T-cell (primary cell): ENCODE measurements at regions not wholly inside any gene's neighbourhood (a gene's known extent, or its start where the extent isn't known, plus 50 kb on each side); places are given as distances from the start of the nearest gene placed in this dataset.

ENCODE experiments used
- ATAC-seq, 4 experiments: fragments of 200-7000 bp in 3 of 4; fragments of 150-1000 bp in 1 of 4; cut with Tn5 transposase; replicated peaks in 1 of 4; 1 replicate in 3 of 4; 2 replicates in 1 of 4; pipeline ENCODE4 v1.10.0; 2021; ENCODE audit warnings: moderate library complexity in 3 of 4, mild to moderate bottlenecking in 2 of 4, moderate number of reproducible peaks in 1 of 4
- CTCF ChIA-PET, 2 donors: fragments of 300-600 bp; sonication (Branson Sonifier 250); formaldehyde crosslinking; loops; one replicate each; lab custom pipeline; 2022; ENCODE audit warnings: antibody characterized with exemption in 2 of 2; lab: Charles Lee
- POLR2A ChIA-PET, 2 donors: fragments of 300-600 bp; sonication (Branson Sonifier 250); formaldehyde crosslinking; loops; one replicate each; lab custom pipeline; 2022; ENCODE audit warnings: antibody characterized with exemption in 2 of 2; lab: Charles Lee
- DNase-seq, 35 experiments: peaks; one replicate each; pipeline versions ENCODE4 v3.0.0 to v3.0.0-alpha.2; 2013 to 2023
- H3K27ac ChIP-seq: one replicate; pipeline ENCODE4 v1.5.1; 2013; ENCODE audit warnings: low read length
- H3K27me3 ChIP-seq, 2 experiments: replicated peaks in 1 of 2; 1 replicate in 1 of 2; 2 replicates in 1 of 2; pipeline versions ENCODE4 v1.6.1 to v1.7.0; 2013; ENCODE audit warnings: low read length in 1 of 2, mixed read lengths in 1 of 2; ENCODE audit not compliant: control insufficient read depth in 2 of 2, insufficient read depth in 2 of 2; ENCODE audit errors: extremely low read depth in 1 of 2
- H3K36me3 ChIP-seq, 2 donors: 1 replicate in 1 of 2; 2 replicates in 1 of 2; pipeline versions ENCODE4 v1.6.1 to v1.7.0; 2013; ENCODE audit warnings: low read length in 1 of 2; ENCODE audit not compliant: control insufficient read depth in 2 of 2, insufficient read depth in 1 of 2; ENCODE audit errors: extremely low read depth in 1 of 2
- H3K4me1 ChIP-seq, 2 experiments: 1 replicate in 1 of 2; 2 replicates in 1 of 2; pipeline versions ENCODE4 v1.6.1 to v1.7.0; 2013; ENCODE audit warnings: low read length in 2 of 2, mixed read lengths in 1 of 2; ENCODE audit not compliant: insufficient read depth in 2 of 2, control insufficient read depth in 1 of 2; ENCODE audit errors: extremely low read depth in 1 of 2
- H3K4me3 ChIP-seq, 2 donors: 1 replicate in 1 of 2; 2 replicates in 1 of 2; pipeline versions ENCODE4 v1.5.1 to v1.7.0; 2013; ENCODE audit warnings: mild to moderate bottlenecking in 2 of 2, low read length in 1 of 2, moderate library complexity in 1 of 2; ENCODE audit not compliant: control insufficient read depth in 1 of 2; ENCODE audit errors: extremely low read depth in 1 of 2
- H3K9me3 ChIP-seq: 2 replicates; pipeline ENCODE4 v1.7.0; 2013
- H3K27ac Mint-ChIP-seq, 2 donors: one replicate each; pipeline ENCODE4 v1.8.0; 2020 to 2021; ENCODE audit warnings: mild to moderate bottlenecking in 2 of 2, mixed read lengths in 2 of 2
- H3K27me3 Mint-ChIP-seq, 2 donors: one replicate each; pipeline ENCODE4 v1.8.0; 2021 to 2022; ENCODE audit warnings: mixed read lengths in 2 of 2
- H3K36me3 Mint-ChIP-seq: one replicate; pipeline ENCODE4 v1.8.0; 2021; ENCODE audit warnings: mixed read lengths
- H3K4me1 Mint-ChIP-seq, 3 donors: one replicate each; pipeline ENCODE4 v1.8.0; 2020 to 2022; ENCODE audit warnings: mixed read lengths in 3 of 3, mild to moderate bottlenecking in 1 of 3
- H3K4me3 Mint-ChIP-seq, 3 donors: one replicate each; pipeline ENCODE4 v1.8.0; 2020 to 2022; ENCODE audit warnings: mild to moderate bottlenecking in 3 of 3, mixed read lengths in 3 of 3, moderate library complexity in 3 of 3
- H3K9me3 Mint-ChIP-seq, 3 donors: one replicate each; pipeline ENCODE4 v1.8.0; 2020 to 2022; ENCODE audit warnings: mixed read lengths in 3 of 3
- WGBS: methylation state at CpG from one replicate; pipeline ENCODE4 v1.1.5; 2013; ENCODE audit warnings: missing lambda C conversion rate; ENCODE audit not compliant: insufficient coverage; 5-methylcytosine and 5-hydroxymethylcytosine counted together

DNA sequence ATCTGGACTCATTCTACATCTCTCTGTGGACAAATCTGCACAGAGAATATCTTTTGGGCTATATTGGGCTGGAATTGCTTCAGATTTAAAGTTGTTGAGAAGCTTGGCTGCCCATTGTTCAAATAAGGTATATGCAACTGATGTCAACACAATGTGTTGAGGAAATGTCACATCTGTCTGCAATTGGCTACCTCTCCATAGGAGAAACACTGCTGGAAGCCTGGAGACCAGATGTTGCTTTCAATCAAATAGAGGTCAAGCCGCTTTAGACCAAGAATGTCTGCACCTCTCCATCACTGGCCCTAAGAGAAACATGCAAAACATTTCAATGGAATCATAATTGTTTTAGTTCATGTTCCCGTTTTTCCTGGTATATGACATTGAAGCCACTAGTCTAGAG lies 720.2 kb downstream of the SLC4A3 start:
- Histone ChIP-seq H3K36me3 (no peaks in the 10 kb centered on the region), H3K4me1 (no peaks in the 10 kb centered on the region), H3K4me3 (no peak overlapping the region), H3K27me3 (no peaks in the 10 kb centered on the region), H3K9me3 (no peaks in the 10 kb centered on the region), H3K27ac (no peak overlapping the region)
- no peaks in the 10 kb centered on the region for H3K4me1 Mint-ChIP-seq
- CTCF ChIA-PET, result no interaction called here
- no peaks in the 10 kb centered on the region for H3K36me3 Mint-ChIP-seq
- no peaks in the 10 kb centered on the region for H3K27me3 Mint-ChIP-seq
- DNase-seq, result no peak
- no peak overlapping the region for H3K4me3 Mint-ChIP-seq
- WGBS, result no CpG with 5 or more reads among the region's 2 CpGs
- ATAC-seq, result no peak
- H3K9me3 Mint-ChIP-seq, result peaks cover 4 to 6% (median 4%) of the 10 kb centered on the region in 3 donors
- POLR2A ChIA-PET, result no interaction called here
- no peak overlapping the region for H3K27ac Mint-ChIP-seq

DNA sequence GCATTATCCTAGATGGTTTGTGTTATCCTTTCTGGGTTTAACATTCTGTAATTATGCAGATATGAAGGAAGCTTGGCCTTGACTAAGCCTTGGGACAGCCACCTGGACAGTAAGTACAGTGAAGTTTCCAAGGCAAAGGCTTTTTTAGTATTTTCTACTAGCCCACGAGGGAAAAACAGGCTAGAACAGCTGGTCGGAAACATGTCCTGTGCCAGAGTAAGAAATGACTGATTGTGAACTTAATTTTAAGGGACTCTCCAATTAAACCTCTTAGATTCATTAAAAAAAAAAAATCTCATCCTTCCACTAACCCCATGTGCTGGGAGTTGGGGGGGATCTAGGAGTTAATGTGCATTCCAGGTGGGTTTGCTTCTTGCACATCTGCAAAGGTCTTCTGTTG lies 720.8 kb downstream of the SLC4A3 start:
- ChIA-PET POLR2A (no interaction called here), CTCF (no interaction called here)
- H3K4me3 ChIP-seq, result no peak overlapping the region
- no peak overlapping the region for H3K27ac ChIP-seq
- no peaks in the 10 kb centered on the region for H3K36me3 ChIP-seq
- Mint-ChIP-seq H3K4me3 (no peak overlapping the region), H3K27me3 (no peaks in the 10 kb centered on the region), H3K27ac (no peak overlapping the region), H3K36me3 (no peaks in the 10 kb centered on the region), H3K9me3 (peaks cover 3 to 6% (median 4%) of the 10 kb centered on the region in 3 donors), H3K4me1 (no peaks in the 10 kb centered on the region)
- no CpG with 5 or more reads among the region's 2 CpGs for WGBS
- no peaks in the 10 kb centered on the region for H3K9me3 ChIP-seq
- no peaks in the 10 kb centered on the region for H3K4me1 ChIP-seq
- H3K27me3 ChIP-seq, result no peaks in the 10 kb centered on the region
- ATAC-seq (no peak), DNase-seq (no peak)

DNA sequence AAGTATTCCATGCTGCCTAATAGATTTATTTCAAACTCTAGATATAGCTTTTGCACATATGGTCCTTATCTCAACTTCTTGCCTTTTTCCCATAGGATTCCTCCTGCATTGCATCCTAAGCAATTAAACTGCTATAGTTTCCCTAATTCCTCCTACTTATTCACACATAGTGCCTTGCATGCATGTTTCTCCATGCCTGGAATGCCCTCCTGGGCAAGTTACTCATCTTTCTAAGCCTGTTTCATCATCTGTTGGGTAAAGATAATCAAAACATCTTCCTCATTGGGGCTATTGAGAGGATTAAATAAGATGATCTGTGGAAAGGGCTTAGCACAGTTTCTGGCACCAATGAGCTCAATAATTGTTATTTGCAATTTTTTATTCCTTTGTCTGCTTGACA lies 726.5 kb downstream of the SLC4A3 start:
- no peaks in the 10 kb centered on the region for H3K27me3 Mint-ChIP-seq
- CTCF ChIA-PET, result no interaction called here
- H3K4me1 Mint-ChIP-seq, result no peaks in the 10 kb centered on the region
- ATAC-seq (no peak), DNase-seq (no peak)
- POLR2A ChIA-PET, result no interaction called here
- no peak overlapping the region for H3K27ac ChIP-seq
- no peak overlapping the region for H3K4me3 ChIP-seq
- H3K36me3 ChIP-seq, result no peaks in the 10 kb centered on the region
- H3K27ac Mint-ChIP-seq, result no peak overlapping the region
- H3K4me3 Mint-ChIP-seq, result no peak overlapping the region
- H3K9me3 Mint-ChIP-seq, result peaks cover 0 to 4% (median 2%) of the 10 kb centered on the region in 3 donors
- no peaks in the 10 kb centered on the region for H3K36me3 Mint-ChIP-seq
- no peaks in the 10 kb centered on the region for H3K27me3 ChIP-seq
- no peaks in the 10 kb centered on the region for H3K4me1 ChIP-seq
- no peaks in the 10 kb centered on the region for H3K9me3 ChIP-seq

GRCh38 chr2:220356076-220356475 lies 728.6 kb downstream of the SLC4A3 start:
- H3K4me1 ChIP-seq, result no peaks in the 10 kb centered on the region
- WGBS, result no CpG with 5 or more reads among the region's 1 CpG
- no peaks in the 10 kb centered on the region for H3K27me3 ChIP-seq
- no peak overlapping the region for H3K27ac ChIP-seq
- no peak overlapping the region for H3K4me3 ChIP-seq
- no peak overlapping the region for H3K4me3 Mint-ChIP-seq
- ATAC-seq (no peak), DNase-seq (no peak)
- H3K36me3 Mint-ChIP-seq, result no peaks in the 10 kb centered on the region
- peaks cover 0 to 3% (median 0%) of the 10 kb centered on the region in 3 donors for H3K9me3 Mint-ChIP-seq
- H3K4me1 Mint-ChIP-seq, result no peaks in the 10 kb centered on the region
- ChIA-PET POLR2A (no interaction called here), CTCF (no interaction called here)
- no peaks in the 10 kb centered on the region for H3K36me3 ChIP-seq
- H3K9me3 ChIP-seq, result no peaks in the 10 kb centered on the region
- no peak overlapping the region for H3K27ac Mint-ChIP-seq
- no peaks in the 10 kb centered on the region for H3K27me3 Mint-ChIP-seq

DNA sequence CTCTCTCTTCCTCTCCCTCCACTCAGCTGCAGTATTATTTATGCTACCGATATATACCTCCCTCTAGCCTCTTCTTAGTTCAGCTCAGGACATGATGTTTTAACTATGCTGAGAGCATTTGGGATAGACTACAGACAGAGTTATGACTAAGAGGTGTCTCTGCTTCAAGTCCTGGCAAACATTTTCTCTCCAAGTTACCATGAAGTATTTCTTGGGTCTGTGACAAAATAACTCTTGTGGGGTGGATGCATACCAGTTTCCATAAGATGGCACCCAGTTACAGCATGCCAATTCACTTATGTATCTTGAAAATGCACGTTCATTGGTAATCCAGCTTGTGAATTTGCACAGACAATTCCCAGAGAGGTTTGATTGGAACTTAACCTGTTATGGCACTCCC lies 737.6 kb downstream of the SLC4A3 start:
- no CpG with 5 or more reads among the region's 2 CpGs for WGBS
- POLR2A ChIA-PET, result no interaction called here
- no peaks in the 10 kb centered on the region for H3K36me3 Mint-ChIP-seq
- ATAC-seq (no peak), DNase-seq (no peak)
- no peaks in the 10 kb centered on the region for H3K9me3 ChIP-seq
- no peaks in the 10 kb centered on the region for H3K27me3 Mint-ChIP-seq
- H3K9me3 Mint-ChIP-seq, result peaks cover 0 to 6% (median 4%) of the 10 kb centered on the region in 3 donors
- H3K4me1 Mint-ChIP-seq, result no peaks in the 10 kb centered on the region
- H3K27ac ChIP-seq, result no peak overlapping the region
- CTCF ChIA-PET, result no interaction called here
- H3K4me3 ChIP-seq, result no peak overlapping the region
- H3K36me3 ChIP-seq, result no peaks in the 10 kb centered on the region
- H3K4me3 Mint-ChIP-seq, result no peak overlapping the region
- no peaks in the 10 kb centered on the region for H3K27me3 ChIP-seq
- no peaks in the 10 kb centered on the region for H3K4me1 ChIP-seq
- H3K27ac Mint-ChIP-seq, result no peak overlapping the region

DNA sequence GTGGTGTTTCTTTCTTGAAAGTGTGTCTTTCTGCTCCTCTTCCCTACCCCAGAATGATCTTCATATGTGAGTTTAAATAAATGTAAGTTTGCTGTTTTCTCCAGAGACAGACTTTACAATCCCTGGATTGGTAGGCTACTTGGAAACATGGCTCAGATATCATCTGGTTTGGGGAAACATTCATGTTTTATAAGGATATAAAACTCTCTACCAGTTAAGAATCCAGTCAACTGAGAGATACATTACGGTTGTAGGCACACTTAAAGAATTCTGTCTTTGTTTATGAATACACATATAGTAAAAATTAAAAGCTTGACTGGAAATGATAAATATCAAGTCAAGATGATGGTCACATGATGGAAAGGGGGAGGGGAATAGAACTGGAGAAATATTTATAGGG lies 739.3 kb downstream of the SLC4A3 start:
- H3K36me3 ChIP-seq, result no peaks in the 10 kb centered on the region
- Mint-ChIP-seq H3K4me3 (no peak overlapping the region), H3K27me3 (no peaks in the 10 kb centered on the region), H3K36me3 (no peaks in the 10 kb centered on the region), H3K9me3 (peaks cover 0 to 4% (median 4%) of the 10 kb centered on the region in 3 donors), H3K27ac (no peak overlapping the region), H3K4me1 (no peaks in the 10 kb centered on the region)
- no peaks in the 10 kb centered on the region for H3K4me1 ChIP-seq
- CTCF ChIA-PET, result no interaction called here
- ATAC-seq (no peak), DNase-seq (no peak)
- no peak overlapping the region for H3K4me3 ChIP-seq
- POLR2A ChIA-PET, result no interaction called here
- no peaks in the 10 kb centered on the region for H3K9me3 ChIP-seq
- no CpG with 5 or more reads among the region's 1 CpG for WGBS
- no peaks in the 10 kb centered on the region for H3K27me3 ChIP-seq
- H3K27ac ChIP-seq, result no peak overlapping the region

- Histone ChIP-seq H3K4me1 (no peaks in the 10 kb centered on the region), H3K27me3 (no peaks in the 10 kb centered on the region), H3K9me3 (no peaks in the 10 kb centered on the region), H3K27ac (no peak overlapping the region), H3K36me3 (no peaks in the 10 kb centered on the region), H3K4me3 (no peak overlapping the region)
- no peaks in the 10 kb centered on the region for H3K4me1 Mint-ChIP-seq
- H3K9me3 Mint-ChIP-seq, result peaks cover 0 to 4% (median 0%) of the 10 kb centered on the region in 3 donors
- CTCF ChIA-PET, result no interaction called here
- no peak for ATAC-seq
- no peak overlapping the region for H3K27ac Mint-ChIP-seq
- no peak for DNase-seq
- no peaks in the 10 kb centered on the region for H3K36me3 Mint-ChIP-seq
- POLR2A ChIA-PET, result no interaction called here
- H3K27me3 Mint-ChIP-seq, result no peaks in the 10 kb centered on the region
- H3K4me3 Mint-ChIP-seq, result no peak overlapping the region
Measured at GRCh38 chr2:220370764-220371163, 743.3 kb downstream of the SLC4A3 start.
